ENCODE measurements at regions not wholly inside any gene's neighbourhood (a gene's known extent, or its start where the extent isn't known, plus 50 kb on each side); places are given as distances from the start of the nearest gene placed in this dataset.
"Not testable (repeated sequence)": the region's sequence is repeated elsewhere in the genome, so short reads cannot be mapped to it uniquely, and the experiment has no call there.

DNA sequence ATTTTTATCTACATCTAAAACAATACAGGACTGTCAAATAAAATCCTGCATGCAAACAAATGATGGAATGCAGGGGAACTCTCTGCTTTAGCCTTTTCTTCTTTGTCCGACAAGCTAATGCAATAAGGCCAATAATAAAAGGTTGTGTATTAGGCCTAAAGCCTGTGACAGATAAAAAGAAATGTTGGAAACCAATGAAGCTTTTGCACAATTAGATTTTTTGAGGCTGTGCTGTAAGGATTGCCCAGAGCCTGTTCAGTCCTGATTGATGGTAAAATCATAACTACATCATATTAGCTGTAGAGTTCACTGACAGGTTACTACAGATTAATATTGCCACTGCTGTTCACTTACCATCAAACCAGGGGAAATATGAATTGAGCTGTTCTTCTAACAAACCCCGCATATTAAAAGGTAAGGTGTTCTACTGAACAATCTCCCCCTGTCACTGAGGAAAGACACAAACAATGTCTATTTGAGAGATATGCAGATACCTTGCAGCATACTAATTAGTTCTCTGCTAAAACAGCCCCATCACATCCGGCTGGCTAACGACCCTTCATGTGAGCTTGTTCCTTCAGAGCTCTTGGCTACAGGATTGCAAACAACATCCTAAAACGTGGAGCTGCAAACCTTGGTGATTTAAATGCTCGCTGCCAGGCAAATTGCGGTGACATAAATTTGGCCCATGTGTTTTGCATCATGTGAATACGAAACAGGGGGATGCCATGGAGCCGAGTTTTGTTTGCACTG, 305.4 kb downstream of the MTX2 start:
- H2AFZ ChIP-seq (ENCODE audit: low read length): no peak overlapping the region
- H3K27me3 ChIP-seq (ENCODE audit: insufficient read depth, low read length): no peaks in the 10 kb centered on the region
- H3K4me2 ChIP-seq (ENCODE audit: insufficient read depth, low read length): no peak overlapping the region
- DNase-seq (ENCODE audit: insufficient read length, low spot score, missing footprints): no peak
- no peaks in the 10 kb centered on the region for H3K9me3 ChIP-seq (ENCODE audit: low read depth, low read length)
- H3K79me2 ChIP-seq (ENCODE audit: insufficient read depth, low read length): no peaks in the 10 kb centered on the region
- no peaks in the 10 kb centered on the region for H3K4me1 ChIP-seq (ENCODE audit: insufficient read depth, low read length)
- no peak overlapping the region for H3K4me3 ChIP-seq (ENCODE audit: insufficient read depth, low read length)
- H3K36me3 ChIP-seq (ENCODE audit: insufficient read depth, low read length): no peaks in the 10 kb centered on the region
- no peak overlapping the region for H3K27ac ChIP-seq (ENCODE audit: low read depth, low read length)
- TF ChIP-seq, protein P1, sequence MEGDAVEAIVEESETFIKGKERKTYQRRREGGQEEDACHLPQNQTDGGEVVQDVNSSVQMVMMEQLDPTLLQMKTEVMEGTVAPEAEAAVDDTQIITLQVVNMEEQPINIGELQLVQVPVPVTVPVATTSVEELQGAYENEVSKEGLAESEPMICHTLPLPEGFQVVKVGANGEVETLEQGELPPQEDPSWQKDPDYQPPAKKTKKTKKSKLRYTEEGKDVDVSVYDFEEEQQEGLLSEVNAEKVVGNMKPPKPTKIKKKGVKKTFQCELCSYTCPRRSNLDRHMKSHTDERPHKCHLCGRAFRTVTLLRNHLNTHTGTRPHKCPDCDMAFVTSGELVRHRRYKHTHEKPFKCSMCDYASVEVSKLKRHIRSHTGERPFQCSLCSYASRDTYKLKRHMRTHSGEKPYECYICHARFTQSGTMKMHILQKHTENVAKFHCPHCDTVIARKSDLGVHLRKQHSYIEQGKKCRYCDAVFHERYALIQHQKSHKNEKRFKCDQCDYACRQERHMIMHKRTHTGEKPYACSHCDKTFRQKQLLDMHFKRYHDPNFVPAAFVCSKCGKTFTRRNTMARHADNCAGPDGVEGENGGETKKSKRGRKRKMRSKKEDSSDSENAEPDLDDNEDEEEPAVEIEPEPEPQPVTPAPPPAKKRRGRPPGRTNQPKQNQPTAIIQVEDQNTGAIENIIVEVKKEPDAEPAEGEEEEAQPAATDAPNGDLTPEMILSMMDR (IDR thresholded peaks at IDR 0.05; ENCODE audit: extremely low read depth, low read depth, low read length): no peak
- no peaks in the 10 kb centered on the region for H4K20me1 ChIP-seq (ENCODE audit: insufficient read depth, low read length)

DNA sequence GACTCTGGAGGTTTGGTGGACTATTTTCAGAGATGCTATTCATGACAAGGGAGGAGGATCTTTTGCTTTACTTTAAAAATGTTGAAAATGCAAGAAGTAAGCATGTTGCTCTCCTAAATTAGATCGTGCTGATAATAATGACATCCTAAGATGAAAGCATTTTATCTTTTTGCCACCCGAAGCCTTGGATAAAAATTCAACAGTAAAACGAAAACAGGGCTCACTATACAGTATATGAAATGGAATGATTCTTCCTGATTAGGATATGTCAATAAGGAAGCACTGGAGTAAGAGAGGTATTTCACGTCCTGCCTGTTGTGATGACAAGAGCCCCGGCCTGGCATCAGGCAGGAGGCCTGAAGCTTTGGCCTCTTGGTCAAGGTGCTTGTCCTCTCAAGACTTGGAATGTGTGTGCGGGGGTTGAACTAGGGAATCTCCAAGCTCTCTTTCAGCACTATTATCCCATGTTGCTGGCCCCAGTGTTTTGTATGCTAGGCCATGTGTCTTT, 306.0 kb downstream of the MTX2 start:
- Histone ChIP-seq H3K4me3 (ENCODE audit: insufficient read depth, low read length) (no peak overlapping the region), H3K79me2 (ENCODE audit: insufficient read depth, low read length) (no peaks in the 10 kb centered on the region), H4K20me1 (ENCODE audit: insufficient read depth, low read length) (no peaks in the 10 kb centered on the region), H3K27me3 (ENCODE audit: insufficient read depth, low read length) (no peaks in the 10 kb centered on the region), H3K4me1 (ENCODE audit: insufficient read depth, low read length) (no peaks in the 10 kb centered on the region), H3K36me3 (ENCODE audit: insufficient read depth, low read length) (no peaks in the 10 kb centered on the region), H3K9me3 (ENCODE audit: low read depth, low read length) (no peaks in the 10 kb centered on the region), H2AFZ (ENCODE audit: low read length) (no peak overlapping the region), H3K27ac (ENCODE audit: low read depth, low read length) (no peak overlapping the region), H3K4me2 (ENCODE audit: insufficient read depth, low read length) (no peak overlapping the region)
- TF ChIP-seq, protein P1 (IDR thresholded peaks at IDR 0.05; ENCODE audit: extremely low read depth, low read depth, low read length): no peak
- no peak for DNase-seq (ENCODE audit: insufficient read length, low spot score, missing footprints)

DNA sequence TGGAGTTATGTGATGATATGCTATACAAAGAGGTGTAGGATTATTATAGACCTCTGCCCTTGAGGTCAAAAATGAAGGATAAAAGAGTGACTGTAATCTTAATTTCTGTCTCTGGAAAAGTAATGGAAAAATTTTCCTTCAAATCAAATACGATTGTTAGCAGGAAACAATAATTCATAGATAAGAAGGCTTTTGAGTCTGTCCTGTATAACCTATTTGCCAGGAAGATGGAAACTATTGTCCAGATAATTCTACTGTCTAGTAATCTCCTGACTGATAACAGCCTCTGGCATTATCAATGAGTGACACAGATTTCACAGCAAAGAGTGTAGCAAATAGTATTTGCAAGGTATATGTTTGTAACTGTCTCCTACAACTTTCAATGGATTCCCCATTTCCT, 307.8 kb downstream of the MTX2 start:
- TF ChIP-seq, protein P1 (IDR thresholded peaks at IDR 0.05; ENCODE audit: extremely low read depth, low read depth, low read length): no peak
- H3K79me2 ChIP-seq (ENCODE audit: insufficient read depth, low read length): no peaks in the 10 kb centered on the region
- no peak for DNase-seq (ENCODE audit: insufficient read length, low spot score, missing footprints)
- no peaks in the 10 kb centered on the region for H3K36me3 ChIP-seq (ENCODE audit: insufficient read depth, low read length)
- H3K4me2 ChIP-seq (ENCODE audit: insufficient read depth, low read length): no peak overlapping the region
- H2AFZ ChIP-seq (ENCODE audit: low read length): no peak overlapping the region
- no peaks in the 10 kb centered on the region for H3K4me1 ChIP-seq (ENCODE audit: insufficient read depth, low read length)
- no peak overlapping the region for H3K27ac ChIP-seq (ENCODE audit: low read depth, low read length)
- H3K4me3 ChIP-seq (ENCODE audit: insufficient read depth, low read length): no peak overlapping the region
- H4K20me1 ChIP-seq (ENCODE audit: insufficient read depth, low read length): no peaks in the 10 kb centered on the region
- no peaks in the 10 kb centered on the region for H3K9me3 ChIP-seq (ENCODE audit: low read depth, low read length)
- no peaks in the 10 kb centered on the region for H3K27me3 ChIP-seq (ENCODE audit: insufficient read depth, low read length)

DNA sequence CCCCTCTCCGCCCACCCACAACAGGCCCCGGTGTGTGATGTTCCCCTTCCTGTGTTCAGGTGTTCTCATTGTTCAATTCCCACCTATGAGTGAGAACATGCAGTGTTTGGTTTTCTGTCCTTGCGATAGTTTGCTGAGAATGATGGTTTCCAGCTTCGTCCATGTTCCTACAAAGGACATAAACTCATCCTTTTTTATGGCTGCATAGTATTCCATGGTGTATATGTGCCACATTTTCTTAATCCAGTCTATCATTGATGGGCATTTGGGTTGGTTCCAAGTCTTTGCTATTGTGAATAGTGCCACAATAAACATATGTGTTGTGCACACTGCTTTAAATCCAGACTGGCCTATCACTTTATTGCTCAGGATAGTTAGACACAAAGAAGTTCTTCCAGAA, 309.1 kb downstream of the MTX2 start:
- H3K27me3 ChIP-seq (ENCODE audit: insufficient read depth, low read length): not testable (repeated sequence)

More for the DNA sequence above, 309.1 kb downstream of the MTX2 start:
- not testable (repeated sequence) for H4K20me1 ChIP-seq (ENCODE audit: insufficient read depth, low read length); H3K79me2 ChIP-seq (ENCODE audit: insufficient read depth, low read length); H3K36me3 ChIP-seq (ENCODE audit: insufficient read depth, low read length); H3K4me2 ChIP-seq (ENCODE audit: insufficient read depth, low read length); H3K9me3 ChIP-seq (ENCODE audit: low read depth, low read length); DNase-seq (ENCODE audit: insufficient read length, low spot score, missing footprints); H3K4me3 ChIP-seq (ENCODE audit: insufficient read depth, low read length); H3K4me1 ChIP-seq (ENCODE audit: insufficient read depth, low read length); H3K27ac ChIP-seq (ENCODE audit: low read depth, low read length); H2AFZ ChIP-seq (ENCODE audit: low read length)
